OCI-LY7 (cell line): ENCODE measurements at regions not wholly inside any gene's neighbourhood (a gene's known extent, or its start where the extent isn't known, plus 50 kb on each side); places are given as distances from the start of the nearest gene placed in this dataset.

ENCODE experiments used
- BruUV-seq: library from RNA; stranded (reverse); fragments of 400-500 nt; replicated peaks from 2 replicates; lab custom pipeline; 2021; lab: Mats Ljungman, UMichigan
- CTCF ChIA-PET: fragments of 300-600 bp; sonication (Branson Sonifier 250); formaldehyde crosslinking; loops from one replicate; lab custom pipeline; 2022; ENCODE audit warnings: antibody characterized with exemption; ENCODE audit not compliant: unreplicated experiment; lab: Charles Lee
- POLR2A ChIA-PET: fragments of 300-600 bp; sonication (Branson Sonifier 250); formaldehyde crosslinking; loops from one replicate; lab custom pipeline; 2022; ENCODE audit warnings: antibody characterized with exemption; lab: Charles Lee
- DNase-seq: peaks from one replicate; pipeline ENCODE4 v3.0.0-alpha.2; 2015; ENCODE audit warnings: low spot score
- H2AFZ ChIP-seq: fragments of 200-600 bp; sonication (generic), shearing (Covaris generic); 2 replicates; pipeline ENCODE4 v1.6.1; 2014; ENCODE audit warnings: mild to moderate bottlenecking, antibody characterized with exemption, low read length, moderate library complexity
- H3K27ac ChIP-seq: fragments of 200-600 bp; sonication (generic); 2 replicates; pipeline ENCODE4 v1.5.1; 2014; ENCODE audit warnings: mixed run types, low read depth, mild to moderate bottlenecking, moderate library complexity, low read length, inconsistent platforms; ENCODE audit not compliant: poor library complexity, severe bottlenecking
- H3K36me3 ChIP-seq: fragments of 200-600 bp; sonication (generic); 2 replicates; pipeline ENCODE4 v1.6.1; 2014; ENCODE audit warnings: mild to moderate bottlenecking, antibody characterized with exemption, low read length, moderate library complexity, mixed read lengths; ENCODE audit not compliant: insufficient read depth
- H3K4me1 ChIP-seq: fragments of 200-600 bp; sonication (generic); 2 replicates; pipeline ENCODE4 v1.5.1; 2014; ENCODE audit warnings: mild to moderate bottlenecking, low read length; ENCODE audit not compliant: insufficient read depth, poor library complexity, severe bottlenecking
- H3K4me2 ChIP-seq: fragments of 200-600 bp; sonication (generic); 2 replicates; pipeline ENCODE4 v1.6.1; 2014; ENCODE audit warnings: mild to moderate bottlenecking, low read length
- H3K4me3 ChIP-seq: fragments of 200-600 bp; sonication (generic); 2 replicates; pipeline ENCODE4 v1.5.1; 2014; ENCODE audit warnings: mild to moderate bottlenecking, low read depth, low read length; ENCODE audit not compliant: poor library complexity, severe bottlenecking
- H3K79me2 ChIP-seq: fragments of 200-600 bp; sonication (generic); 2 replicates; pipeline ENCODE4 v1.6.1; 2016; ENCODE audit warnings: low read depth, mild to moderate bottlenecking, low read length, moderate library complexity, mixed read lengths; ENCODE audit not compliant: insufficient read depth
- H3K9me2 ChIP-seq: fragments of 200-600 bp; sonication (generic); 2 replicates; pipeline ENCODE4 v1.6.1; 2016; ENCODE audit warnings: mild to moderate bottlenecking, low read length, mixed read lengths; ENCODE audit not compliant: insufficient read depth
- H3K9me3 ChIP-seq: fragments of 200-600 bp; sonication (generic); 2 replicates; pipeline ENCODE4 v1.6.1; 2014; ENCODE audit warnings: mild to moderate bottlenecking, mixed run types, low read length, mixed read lengths
- H4K20me1 ChIP-seq: fragments of 200-600 bp; sonication (generic); 2 replicates; pipeline ENCODE4 v1.6.1; 2014; ENCODE audit warnings: mild to moderate bottlenecking, antibody characterized with exemption, low read length, moderate library complexity, mixed read lengths; ENCODE audit not compliant: insufficient read depth
- EZH2phosphoT487 ChIP-seq: fragments of 200-600 bp; sonication (generic); IDR thresholded peaks from 2 replicates; pipeline ENCODE4 v1.6.1; 2018; ENCODE audit warnings: low read depth, borderline replicate concordance, mild to moderate bottlenecking, mixed run types, antibody characterized with exemption, low read length, moderate library complexity, mixed read lengths
- intact Hi-C: fragments of 100-400 bp; cut with micrococcal nuclease; formaldehyde crosslinking; loops from one replicate; pipeline ENCODE4 v1.10.0; 2022; ENCODE audit not compliant: unreplicated experiment
- TF ChIP-seq, protein P1 (sequence below): fragments of 200-600 bp; sonication (generic); conservative IDR thresholded peaks from 2 replicates; pipeline ENCODE4 v1.5.1; 2014; ENCODE audit warnings: mild to moderate bottlenecking, antibody characterized with exemption, low read length, moderate library complexity, mixed read lengths

GRCh38 chr1:90768826-90769225, 51.7 kb upstream of the BARHL2 start:
- Histone ChIP-seq H3K9me2 (no peaks in the 10 kb centered on the region), H3K9me3 (no peaks in the 10 kb centered on the region), H2AFZ (no peak overlapping the region), H3K4me3 (no peak overlapping the region), H4K20me1 (no peaks in the 10 kb centered on the region), H3K36me3 (no peaks in the 10 kb centered on the region), H3K79me2 (no peaks in the 10 kb centered on the region), H3K27ac (no peak overlapping the region), H3K4me1 (no peaks in the 10 kb centered on the region), H3K4me2 (no peak overlapping the region)
- intact Hi-C loops, result no loop called here
- no peak for TF ChIP-seq EZH2phosphoT487
- TF ChIP-seq, protein P1, sequence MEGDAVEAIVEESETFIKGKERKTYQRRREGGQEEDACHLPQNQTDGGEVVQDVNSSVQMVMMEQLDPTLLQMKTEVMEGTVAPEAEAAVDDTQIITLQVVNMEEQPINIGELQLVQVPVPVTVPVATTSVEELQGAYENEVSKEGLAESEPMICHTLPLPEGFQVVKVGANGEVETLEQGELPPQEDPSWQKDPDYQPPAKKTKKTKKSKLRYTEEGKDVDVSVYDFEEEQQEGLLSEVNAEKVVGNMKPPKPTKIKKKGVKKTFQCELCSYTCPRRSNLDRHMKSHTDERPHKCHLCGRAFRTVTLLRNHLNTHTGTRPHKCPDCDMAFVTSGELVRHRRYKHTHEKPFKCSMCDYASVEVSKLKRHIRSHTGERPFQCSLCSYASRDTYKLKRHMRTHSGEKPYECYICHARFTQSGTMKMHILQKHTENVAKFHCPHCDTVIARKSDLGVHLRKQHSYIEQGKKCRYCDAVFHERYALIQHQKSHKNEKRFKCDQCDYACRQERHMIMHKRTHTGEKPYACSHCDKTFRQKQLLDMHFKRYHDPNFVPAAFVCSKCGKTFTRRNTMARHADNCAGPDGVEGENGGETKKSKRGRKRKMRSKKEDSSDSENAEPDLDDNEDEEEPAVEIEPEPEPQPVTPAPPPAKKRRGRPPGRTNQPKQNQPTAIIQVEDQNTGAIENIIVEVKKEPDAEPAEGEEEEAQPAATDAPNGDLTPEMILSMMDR, result no peak
- ChIA-PET POLR2A (no interaction called here), CTCF (no interaction called here)
- no peak for DNase-seq
- no TSS peak for BruUV-seq

DNA sequence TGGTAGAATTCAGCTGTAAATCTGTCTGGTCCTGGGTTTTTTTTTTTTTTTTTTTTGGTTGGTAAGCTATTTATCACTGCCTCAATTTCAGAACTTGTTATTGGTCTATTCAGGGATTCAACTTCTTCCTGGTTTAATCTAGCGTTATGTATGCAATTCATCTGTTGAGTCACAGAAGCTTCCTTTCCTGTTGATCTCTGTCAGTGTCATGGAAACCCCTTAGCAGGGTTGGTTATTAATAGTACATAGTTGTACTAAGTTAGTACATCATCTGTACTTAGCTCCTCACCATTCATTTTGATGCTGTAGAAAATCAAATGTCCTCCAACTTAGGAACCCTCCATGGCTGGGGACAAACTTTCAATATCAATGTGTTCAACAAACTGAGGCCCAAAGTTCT, 51.0 kb upstream of the BARHL2 start:
- no peaks in the 10 kb centered on the region for H3K4me1 ChIP-seq
- CTCF ChIA-PET, result no interaction called here

More for the DNA sequence above, 51.0 kb upstream of the BARHL2 start:
- intact Hi-C loops, result no loop called here
- H3K9me2 ChIP-seq, result no peaks in the 10 kb centered on the region
- no peak for DNase-seq
- POLR2A ChIA-PET, result interaction anchor here (0.6 to 0.7 kb wide), 4 partner anchors 28 to 400 kb away, joined by 3 to 7 read pairs (median 3); no protein-coding TSS in a partner anchor
- H3K27ac ChIP-seq, result no peak overlapping the region
- no peaks in the 10 kb centered on the region for H3K36me3 ChIP-seq
- no peak for TF ChIP-seq EZH2phosphoT487
- TF ChIP-seq, protein P1, result no peak
- BruUV-seq, result no TSS peak
- no peaks in the 10 kb centered on the region for H4K20me1 ChIP-seq
- no peak overlapping the region for H2AFZ ChIP-seq
- no peak overlapping the region for H3K4me3 ChIP-seq
- no peak overlapping the region for H3K4me2 ChIP-seq
- H3K9me3 ChIP-seq, result no peaks in the 10 kb centered on the region
- no peaks in the 10 kb centered on the region for H3K79me2 ChIP-seq
